Suprapubic skin (tissue), 4 donors: ENCODE measurements at regions not wholly inside any gene's neighbourhood (a gene's known extent, or its start where the extent isn't known, plus 50 kb on each side); places are given as distances from the start of the nearest gene placed in this dataset.

Experiments used
- EP300 ChIP-seq: sonication (generic); formaldehyde crosslinking; IDR thresholded peaks from one replicate; pipeline ENCODE4 v1.6.1; 2017; ENCODE audit warnings: antibody characterized with exemption
- POLR2A ChIP-seq, 2 donors: fragments of 450-650 bp; IDR thresholded peaks; one replicate each; pipeline ENCODE4 v1.6.1; 2017; ENCODE audit warnings: antibody characterized with exemption in 2 of 2, mild to moderate bottlenecking in 2 of 2, moderate library complexity in 2 of 2
- POLR2AphosphoS5 ChIP-seq, 3 donors: sonication (generic); formaldehyde crosslinking; IDR thresholded peaks; one replicate each; pipeline ENCODE4 v1.6.1; 2017; ENCODE audit warnings: antibody characterized with exemption in 3 of 3
- TF ChIP-seq, protein P1 (sequence below), 2 donors: fragments of 200-600 bp in 1 of 2; fragments of 450-650 bp in 1 of 2; sonication (generic) in 1 of 2; IDR thresholded peaks; one replicate each; pipeline ENCODE4 v1.5.1; 2016 to 2019; ENCODE audit warnings: antibody characterized with exemption in 2 of 2, mild to moderate bottlenecking in 1 of 2, moderate library complexity in 1 of 2

DNA sequence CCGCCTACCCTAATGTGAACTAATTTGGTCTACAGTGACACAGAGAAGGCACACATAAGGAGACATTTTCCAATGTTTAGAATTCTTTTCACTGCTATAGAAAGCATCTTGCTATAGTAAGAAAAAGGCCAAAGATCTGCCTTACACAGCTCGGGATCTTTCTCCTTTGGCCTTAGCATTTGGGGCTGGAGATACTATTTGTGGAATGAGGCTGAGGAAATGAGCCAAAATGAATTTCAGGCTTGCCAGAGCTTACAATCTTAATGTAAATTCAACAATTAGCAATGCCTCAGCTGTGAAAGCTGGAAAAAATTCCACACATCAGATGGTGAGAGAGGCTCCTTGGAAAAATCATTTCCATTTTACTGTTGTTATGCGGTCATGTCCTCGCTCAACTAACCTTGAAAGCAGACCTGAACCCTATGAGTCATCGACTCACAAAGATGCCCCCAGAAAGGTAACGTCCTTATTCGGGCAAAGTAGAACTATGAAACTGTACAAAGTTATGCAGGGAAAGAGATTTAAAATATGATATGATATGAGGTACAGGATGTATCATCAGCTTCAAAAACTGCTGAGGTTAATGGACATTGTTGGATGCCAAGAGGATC, 324.5 kb upstream of the NBEA start:
- TF ChIP-seq POLR2A (IDR thresholded peaks at IDR 0.05) (no peak), EP300 (no peak), POLR2AphosphoS5 (IDR thresholded peaks at IDR 0.05) (no peak)
- TF ChIP-seq, protein P1, sequence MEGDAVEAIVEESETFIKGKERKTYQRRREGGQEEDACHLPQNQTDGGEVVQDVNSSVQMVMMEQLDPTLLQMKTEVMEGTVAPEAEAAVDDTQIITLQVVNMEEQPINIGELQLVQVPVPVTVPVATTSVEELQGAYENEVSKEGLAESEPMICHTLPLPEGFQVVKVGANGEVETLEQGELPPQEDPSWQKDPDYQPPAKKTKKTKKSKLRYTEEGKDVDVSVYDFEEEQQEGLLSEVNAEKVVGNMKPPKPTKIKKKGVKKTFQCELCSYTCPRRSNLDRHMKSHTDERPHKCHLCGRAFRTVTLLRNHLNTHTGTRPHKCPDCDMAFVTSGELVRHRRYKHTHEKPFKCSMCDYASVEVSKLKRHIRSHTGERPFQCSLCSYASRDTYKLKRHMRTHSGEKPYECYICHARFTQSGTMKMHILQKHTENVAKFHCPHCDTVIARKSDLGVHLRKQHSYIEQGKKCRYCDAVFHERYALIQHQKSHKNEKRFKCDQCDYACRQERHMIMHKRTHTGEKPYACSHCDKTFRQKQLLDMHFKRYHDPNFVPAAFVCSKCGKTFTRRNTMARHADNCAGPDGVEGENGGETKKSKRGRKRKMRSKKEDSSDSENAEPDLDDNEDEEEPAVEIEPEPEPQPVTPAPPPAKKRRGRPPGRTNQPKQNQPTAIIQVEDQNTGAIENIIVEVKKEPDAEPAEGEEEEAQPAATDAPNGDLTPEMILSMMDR (IDR thresholded peaks at IDR 0.05), result no peak
